Right lobe of liver (tissue), 6 donors: ENCODE measurements at regions not wholly inside any gene's neighbourhood (a gene's known extent, or its start where the extent isn't known, plus 50 kb on each side); places are given as distances from the start of the nearest gene placed in this dataset.

Source experiments
- ATAC-seq, 4 donors: fragments of 200-7000 bp; cut with Tn5 transposase; one replicate each; pipeline ENCODE4 v1.9.1; 2020; ENCODE audit warnings: mild to moderate bottlenecking in 4 of 4, moderate library complexity in 4 of 4
- DNase-seq, 3 donors: peaks; one replicate each; pipeline ENCODE4 v3.0.0-alpha.2; 2020
- H3K27ac ChIP-seq, 3 donors: fragments of 200-600 bp; one replicate each; pipeline ENCODE4 v1.8.0; 2022
- H3K27me3 ChIP-seq, 2 donors: fragments of 200-600 bp; one replicate each; pipeline ENCODE4 v1.8.0; 2022
- H3K36me3 ChIP-seq, 4 donors: fragments of 200-600 bp; sonication (generic) in 1 of 4; one replicate each; pipeline versions ENCODE4 v1.5.1 to v1.8.0; 2017 to 2022; ENCODE audit warnings: control low read depth in 1 of 4
- H3K4me1 ChIP-seq, 4 donors: fragments of 200-600 bp; sonication (generic) in 1 of 4; one replicate each; pipeline versions ENCODE4 v1.5.1 to v1.8.0; 2017 to 2022; ENCODE audit warnings: control low read depth in 1 of 4
- H3K4me3 ChIP-seq, 3 donors: fragments of 200-600 bp; one replicate each; pipeline ENCODE4 v1.8.0; 2022
- H3K9me3 ChIP-seq, 4 donors: fragments of 200-600 bp; sonication (generic) in 1 of 4; one replicate each; pipeline versions ENCODE4 v1.5.1 to v1.8.0; 2017 to 2022; ENCODE audit warnings: control low read depth in 1 of 4
- CTCF ChIP-seq, 4 donors: fragments of 200-600 bp in 3 of 4; fragments of 450-650 bp in 1 of 4; IDR thresholded peaks; one replicate each; pipeline versions ENCODE4 v1.5.1 to v1.8.0; 2016 to 2022; ENCODE audit warnings: antibody characterized with exemption in 4 of 4, mild to moderate bottlenecking in 2 of 4
- POLR2A ChIP-seq: fragments of 450-650 bp; IDR thresholded peaks from one replicate; pipeline ENCODE4 v1.6.1; 2017; ENCODE audit warnings: antibody characterized with exemption, mild to moderate bottlenecking
- WGBS: methylation state at CpG from one replicate; pipeline ENCODE4 v1.1.6; 2018; ENCODE audit warnings: low coverage, low lambda C conversion rate; ENCODE audit not compliant: insufficient coverage; ENCODE audit errors: missing lambda C conversion rate; 5-methylcytosine and 5-hydroxymethylcytosine counted together
- intact Hi-C, 2 donors: fragments of 100-400 bp; cut with DNase I; formaldehyde crosslinking; loops; one replicate each; pipeline versions ENCODE4 v1.11.2 to v1.14.1; 2022
- donor health status: DM: no; HTN: yes; CAD: no.
- donor health status: DM: no; HTN: no; CAD: no.
- donor health status: DM: no; HTN: no; CAD: no.
- donor health status: DM: no; HTN: yes; CAD: no.
- donor health status: DM: no; HTN: yes; CAD: no.

- H3K4me1 ChIP-seq: peaks cover 0 to 10% (median 2%) of the 10 kb centered on the region in 4 donors
- 69% methylated on average over 3 of the region's 3 CpGs for WGBS
- H3K9me3 ChIP-seq: no peaks in the 10 kb centered on the region
- no peak for ATAC-seq
- no peak for DNase-seq
- TF ChIP-seq POLR2A: no peak
- TF ChIP-seq CTCF (IDR thresholded peaks at IDR 0.05): no peak
- H3K27ac ChIP-seq: no peak overlapping the region
- H3K4me3 ChIP-seq: no peak overlapping the region
- intact Hi-C loops: no loop called here
- no peaks in the 10 kb centered on the region for H3K27me3 ChIP-seq
- no peaks in the 10 kb centered on the region for H3K36me3 ChIP-seq
Observed at GRCh38 chr6:100172322-100172713, 178.3 kb upstream of the MCHR2 start.

GRCh38 chr6:100171533-100172321 lies 177.7 kb upstream of the MCHR2 start:
- H3K27me3 ChIP-seq: no peaks in the 10 kb centered on the region
- H3K4me3 ChIP-seq: no peak overlapping the region
- intact Hi-C loops: no loop called here
- TF ChIP-seq CTCF (IDR thresholded peaks at IDR 0.05) (no peak), POLR2A (no peak)
- H3K9me3 ChIP-seq: no peaks in the 10 kb centered on the region
- DNase-seq: no peak
- no peak for ATAC-seq
- 48% methylated on average over 4 of the region's 4 CpGs for WGBS
- no peak overlapping the region for H3K27ac ChIP-seq
- peaks cover 0 to 10% (median 2%) of the 10 kb centered on the region in 4 donors for H3K4me1 ChIP-seq
- no peaks in the 10 kb centered on the region for H3K36me3 ChIP-seq

GRCh38 chr6:100168148-100168547 lies 174.1 kb upstream of the MCHR2 start:
- intact Hi-C loops: no loop called here
- no peaks in the 10 kb centered on the region for H3K36me3 ChIP-seq
- H3K27me3 ChIP-seq: no peaks in the 10 kb centered on the region
- no peak for TF ChIP-seq CTCF (IDR thresholded peaks at IDR 0.05)
- TF ChIP-seq POLR2A: no peak
- WGBS: 30% methylated on average over 3 of the region's 3 CpGs
- ATAC-seq (no peak), DNase-seq (no peak)
- no peak overlapping the region for H3K4me3 ChIP-seq
- H3K9me3 ChIP-seq: no peaks in the 10 kb centered on the region
- H3K27ac ChIP-seq: no peak overlapping the region
- H3K4me1 ChIP-seq: no peaks in the 10 kb centered on the region

- 22% methylated on average over 4 of the region's 4 CpGs for WGBS
- intact Hi-C loops: no loop called here
- no peaks in the 10 kb centered on the region for H3K4me1 ChIP-seq
Observed at GRCh38 chr6:100167585-100167984, 173.6 kb upstream of the MCHR2 start.

More at GRCh38 chr6:100167585-100167984, 173.6 kb upstream of the MCHR2 start:
- no peaks in the 10 kb centered on the region for H3K36me3 ChIP-seq
- no peak overlapping the region for H3K27ac ChIP-seq
- H3K4me3 ChIP-seq: no peak overlapping the region
- TF ChIP-seq CTCF (IDR thresholded peaks at IDR 0.05) (no peak), POLR2A (no peak)
- DNase-seq (no peak), ATAC-seq (no peak)
- H3K9me3 ChIP-seq: no peaks in the 10 kb centered on the region
- no peaks in the 10 kb centered on the region for H3K27me3 ChIP-seq
